GM21786 (cell line): ENCODE measurements at regions not wholly inside any gene's neighbourhood (a gene's known extent, or its start where the extent isn't known, plus 50 kb on each side); places are given as distances from the start of the nearest gene placed in this dataset.

Experiments used
- ATAC-seq: cut with Tn5 transposase; IDR thresholded peaks from one replicate; pipeline ENCODE4 v1.9.1; 2021; ENCODE audit not compliant: unreplicated experiment

DNA sequence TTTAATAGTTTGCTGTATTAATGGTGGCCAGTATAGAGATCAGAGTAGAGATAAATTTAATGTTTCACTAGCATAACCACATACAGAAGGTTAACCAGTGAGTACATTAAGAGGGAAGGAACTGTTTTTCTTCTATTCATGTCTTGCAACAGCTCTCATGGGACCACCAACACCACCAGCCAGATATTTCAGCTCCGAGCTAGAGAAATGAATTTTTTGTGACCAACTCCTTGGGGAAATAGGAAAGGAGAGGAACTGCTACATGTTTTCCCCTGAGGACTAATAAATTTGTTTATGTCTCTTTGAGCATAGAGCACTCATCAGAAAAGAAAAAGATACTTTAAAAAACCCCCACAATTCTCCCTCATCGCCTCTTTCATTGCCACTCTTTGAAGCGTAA, 247.5 kb downstream of the MBNL1 start:
- no peak for ATAC-seq

DNA sequence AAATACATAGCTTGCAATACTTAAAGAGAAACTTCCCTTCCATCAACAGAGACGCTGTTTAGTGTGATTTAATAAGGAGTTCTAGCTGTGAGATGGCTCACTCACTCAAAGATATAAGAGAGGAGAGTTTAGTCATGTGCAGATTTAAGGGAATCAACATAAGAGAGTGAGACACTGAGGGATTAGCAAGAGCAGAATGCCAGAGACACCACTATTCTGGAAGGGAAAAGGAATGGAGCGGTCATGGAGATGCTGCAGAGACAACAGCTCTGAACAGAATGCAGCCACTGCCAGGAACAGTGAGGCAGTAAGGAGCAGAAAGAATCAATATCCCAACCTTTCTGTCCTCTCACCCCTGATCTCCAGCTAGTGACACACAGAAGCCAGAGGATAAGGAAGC, 248.8 kb downstream of the MBNL1 start:
- ATAC-seq: no peak

DNA sequence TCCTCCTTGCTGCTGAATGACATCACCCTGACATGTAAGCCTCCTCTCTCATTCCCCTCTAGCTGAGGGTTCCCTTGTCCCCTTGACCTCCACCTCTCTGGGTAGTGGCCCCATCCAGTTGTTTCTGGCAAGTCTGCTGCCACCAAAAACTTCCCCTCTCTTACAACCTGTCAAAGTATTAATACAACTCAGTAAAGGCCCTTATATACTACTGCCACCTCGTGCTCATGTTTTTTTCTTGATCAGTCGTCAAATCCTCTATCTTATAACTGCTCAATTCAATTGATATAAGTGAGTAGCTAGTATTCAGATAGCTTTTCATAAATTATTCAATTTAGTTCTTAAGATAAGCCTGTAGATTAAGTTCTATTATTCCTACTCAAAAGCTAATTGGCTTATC, 249.6 kb downstream of the MBNL1 start:
- ATAC-seq: peak; percentile 38

DNA sequence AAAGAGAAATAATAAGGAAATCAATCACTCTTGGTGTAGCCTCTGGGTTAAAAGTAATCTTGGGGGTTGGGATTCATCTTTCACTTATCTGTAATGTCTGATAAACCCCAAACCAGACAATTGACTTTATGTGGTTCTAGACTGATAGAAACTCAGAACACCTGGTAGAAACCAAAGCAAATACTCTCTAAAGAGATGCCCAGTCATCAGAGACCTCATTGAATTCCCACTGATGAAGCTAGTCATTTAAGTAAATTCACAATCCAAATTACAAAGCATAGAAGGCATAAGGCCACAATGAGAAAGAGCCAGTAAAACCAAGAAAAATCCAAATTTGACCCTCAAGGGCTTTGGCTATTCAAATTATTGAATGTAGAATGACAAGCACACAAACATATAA, 250.6 kb downstream of the MBNL1 start:
- ATAC-seq: peak; percentile 57

DNA sequence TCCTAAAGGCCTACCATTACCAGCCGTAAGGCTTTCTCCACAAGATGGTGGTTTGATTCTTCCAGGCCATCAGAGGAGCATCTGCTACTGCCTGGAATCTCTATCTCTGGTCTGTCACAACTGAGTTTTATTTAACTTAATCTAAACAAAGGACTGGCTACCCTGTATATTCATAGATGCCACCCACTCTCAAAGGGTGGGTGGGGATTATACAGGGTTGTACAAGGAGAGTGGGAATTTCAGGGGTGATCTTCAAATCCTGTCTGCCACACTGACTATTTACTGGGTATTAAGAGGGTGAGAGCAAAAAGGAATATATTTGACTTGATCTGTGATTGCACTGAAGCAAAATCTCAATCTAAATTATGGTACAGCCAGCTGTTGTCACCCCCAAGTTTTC, 253.3 kb downstream of the MBNL1 start:
- ATAC-seq: no peak

DNA sequence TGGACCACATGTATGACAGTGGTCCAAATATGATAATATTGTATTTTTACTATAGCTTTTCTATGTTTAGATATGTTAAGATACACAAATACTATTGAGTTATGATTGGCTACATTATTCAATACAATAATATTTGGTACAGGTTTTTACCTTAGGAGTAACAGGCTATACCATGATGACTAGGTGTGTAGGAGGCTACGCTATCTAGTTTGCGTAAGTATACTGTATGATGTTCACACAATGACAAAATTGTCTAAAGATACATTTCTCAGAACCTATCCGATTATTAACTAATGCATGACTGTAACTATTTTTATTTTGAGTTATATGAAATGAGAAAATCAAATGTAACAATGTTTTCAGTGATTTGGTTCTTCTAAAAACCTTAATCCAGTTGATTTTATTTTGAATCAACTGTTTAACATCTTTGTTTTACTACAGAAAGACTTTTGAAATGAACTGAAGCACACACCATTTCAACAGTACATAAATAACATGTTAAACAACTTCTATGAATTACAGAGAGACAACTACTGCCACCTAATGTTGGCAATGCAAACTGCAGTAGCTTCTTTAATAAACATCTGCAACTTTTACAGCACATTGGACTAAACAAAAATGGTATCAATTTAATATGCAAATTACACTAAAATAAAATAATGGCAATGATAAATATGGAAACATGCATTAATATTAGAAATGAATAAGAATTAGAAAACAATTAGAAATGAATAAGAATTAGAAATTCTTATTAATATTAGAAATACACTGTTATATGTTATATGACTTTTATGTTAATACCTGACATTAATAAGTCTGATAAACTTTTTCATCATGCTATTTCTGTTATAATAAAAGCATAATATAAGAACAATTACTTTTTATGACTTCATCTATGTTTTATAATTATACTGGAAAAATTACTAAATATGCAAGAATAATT, 255.7 kb downstream of the MBNL1 start:
- ATAC-seq: peak; percentile 58

DNA sequence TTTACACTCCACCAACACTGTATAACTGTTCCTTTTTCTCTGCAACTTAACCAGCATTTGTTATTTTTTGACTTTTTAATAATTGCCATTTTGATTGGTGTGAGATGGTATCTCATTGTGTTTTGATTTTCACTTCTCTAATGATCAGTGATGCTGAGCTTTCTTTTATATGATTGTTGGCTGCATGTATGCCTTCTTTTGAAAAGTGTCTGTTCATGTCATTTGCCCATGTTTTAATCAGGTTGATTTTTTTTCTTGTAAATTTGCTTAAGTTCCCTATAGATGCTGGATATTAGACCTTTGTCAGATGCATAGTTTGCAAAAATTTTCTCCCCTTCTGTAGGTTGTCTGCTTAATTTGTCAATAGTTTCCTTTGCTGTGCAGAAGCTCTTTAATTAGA, 263.0 kb downstream of the MBNL1 start:
- ATAC-seq: no peak

DNA sequence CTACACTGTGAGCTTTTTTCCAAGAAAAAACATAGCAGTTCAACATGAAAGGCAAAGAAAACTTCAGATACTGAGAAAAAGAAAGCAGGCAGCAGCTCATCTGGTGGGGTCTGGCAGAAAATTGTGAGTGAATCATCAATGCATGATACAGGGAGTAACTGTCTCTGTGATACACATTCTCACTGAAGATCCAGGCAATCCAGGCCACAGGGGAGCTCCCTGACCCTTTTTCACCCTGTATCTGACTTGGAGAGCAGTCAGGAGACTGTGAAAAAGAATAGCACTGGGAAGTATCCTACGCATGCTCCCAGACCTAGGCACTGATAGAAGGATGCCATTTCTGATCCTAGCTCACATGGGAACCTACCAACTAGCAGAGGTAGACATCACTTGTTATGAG, 269.8 kb downstream of the MBNL1 start:
- no peak for ATAC-seq

DNA sequence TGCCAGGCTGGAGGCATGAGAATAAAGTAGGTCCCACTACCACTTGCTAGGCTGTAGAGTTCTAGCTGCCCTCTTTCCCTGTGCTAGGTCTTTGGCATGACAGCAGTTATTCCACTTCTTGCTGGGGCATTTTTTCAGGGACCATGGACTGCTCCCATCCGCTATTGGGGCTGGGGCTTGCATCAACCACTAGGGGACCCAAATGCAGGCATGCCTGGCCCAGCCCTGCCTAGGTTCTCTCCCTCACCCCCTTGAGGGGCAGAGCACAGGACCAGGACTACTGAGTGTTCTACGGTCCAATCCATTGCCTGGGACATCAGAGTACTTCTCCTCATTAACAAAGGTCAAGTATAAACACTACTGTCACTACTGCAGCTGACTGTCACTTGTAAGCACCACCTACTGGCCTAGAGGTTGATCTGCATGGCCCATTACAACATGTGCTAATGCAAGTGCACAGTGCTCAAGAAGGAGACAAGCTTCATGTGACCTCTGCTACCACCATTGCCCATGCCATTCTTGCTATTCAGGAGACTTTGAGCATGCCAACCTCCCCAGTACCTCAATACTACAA, 270.5 kb downstream of the MBNL1 start:
- ATAC-seq: peak; percentile 52

DNA sequence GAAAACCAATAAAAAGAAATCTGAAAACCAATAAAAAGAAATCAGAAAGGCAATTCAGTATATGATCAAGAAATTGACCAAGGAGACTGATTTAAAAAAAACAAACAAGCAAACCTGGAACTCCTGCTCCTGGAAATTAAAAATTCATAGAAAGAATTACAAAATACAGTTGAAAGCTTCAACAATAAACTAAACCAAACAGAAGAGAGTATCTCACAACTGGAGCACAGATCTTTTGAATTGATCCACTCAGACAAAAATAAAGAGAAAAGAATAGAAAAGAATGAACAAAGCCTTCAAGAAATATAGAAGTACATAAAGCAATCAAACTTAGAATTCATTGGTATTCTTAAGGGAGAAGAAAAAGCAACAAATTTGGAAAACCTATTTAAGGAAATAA, 271.4 kb downstream of the MBNL1 start:
- ATAC-seq: no peak

DNA sequence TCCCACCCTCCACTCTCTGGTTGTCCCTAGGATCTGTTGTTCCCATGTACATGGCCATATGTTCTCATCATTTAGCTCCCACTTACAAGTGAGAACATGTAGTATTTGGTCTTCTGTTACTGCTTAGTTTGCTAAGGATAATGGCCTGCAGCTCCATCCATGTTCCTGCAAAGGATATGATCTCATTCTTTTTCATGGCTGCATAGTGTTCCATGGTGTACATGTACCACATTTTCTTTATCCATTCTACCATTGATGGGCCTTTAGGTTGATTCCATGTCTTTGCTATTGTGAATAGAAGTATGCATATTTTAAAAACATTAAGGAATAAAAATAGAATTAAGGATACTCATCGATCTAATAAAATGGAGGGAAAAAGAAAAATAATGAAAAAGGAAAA, 278.4 kb downstream of the MBNL1 start:
- ATAC-seq: no peak

DNA sequence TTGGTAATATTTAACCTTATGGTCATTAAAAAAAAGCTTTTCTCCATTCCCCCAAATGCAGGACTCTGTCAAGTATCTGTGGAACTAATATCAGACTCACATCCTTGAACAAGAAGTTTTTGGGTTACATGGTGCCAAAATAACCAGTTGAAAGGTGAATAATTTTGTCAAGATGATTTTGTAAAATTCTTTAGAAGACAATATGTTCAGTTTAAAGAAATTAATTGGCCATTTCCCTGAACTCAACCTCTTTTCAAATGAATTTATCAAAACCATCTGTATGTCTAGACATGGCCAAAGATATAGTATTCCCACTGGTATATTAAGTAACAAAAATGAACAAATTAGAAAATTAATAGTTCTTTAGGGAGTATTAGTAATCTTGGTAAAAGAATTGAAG, 280.5 kb downstream of the MBNL1 start:
- no peak for ATAC-seq

DNA sequence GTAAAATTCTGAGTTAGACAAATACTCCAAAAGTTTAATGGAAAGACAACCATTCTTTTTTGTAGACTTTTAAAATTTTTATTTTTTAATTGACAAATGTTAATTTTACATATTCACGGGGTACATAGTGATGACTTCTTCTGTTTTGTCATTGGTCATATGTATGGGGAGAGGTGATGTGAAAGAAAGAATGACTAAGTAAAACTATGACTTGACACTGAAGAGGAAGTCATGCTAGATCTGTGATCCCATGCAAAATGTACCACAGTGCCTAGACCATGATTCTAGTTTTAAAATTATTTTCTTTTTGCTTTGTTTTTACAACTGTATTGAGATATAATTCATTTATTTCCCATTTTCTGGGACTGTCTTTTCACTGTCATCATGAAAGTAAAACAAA, 281.6 kb downstream of the MBNL1 start:
- peak; percentile 48 for ATAC-seq

DNA sequence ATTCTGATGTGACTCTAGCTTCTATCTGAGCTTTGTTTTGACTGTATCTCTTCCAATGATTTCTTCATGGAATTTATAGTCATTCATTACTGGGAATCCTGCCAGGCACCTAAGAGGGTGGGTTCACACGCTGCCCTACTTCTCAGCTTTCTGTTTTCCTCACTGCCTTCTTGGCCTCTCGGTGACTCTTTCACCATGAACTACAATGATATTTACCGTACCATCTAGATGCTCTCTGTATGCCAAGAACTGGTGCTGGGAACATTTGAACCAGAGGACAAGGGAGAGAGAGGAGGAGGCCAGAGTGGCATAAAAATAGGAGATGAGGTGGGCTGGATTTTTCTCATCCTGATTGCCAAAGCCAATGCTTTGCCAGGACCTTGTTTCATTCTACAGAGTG, 280.0 kb upstream of the P2RY1 start:
- no peak for ATAC-seq

DNA sequence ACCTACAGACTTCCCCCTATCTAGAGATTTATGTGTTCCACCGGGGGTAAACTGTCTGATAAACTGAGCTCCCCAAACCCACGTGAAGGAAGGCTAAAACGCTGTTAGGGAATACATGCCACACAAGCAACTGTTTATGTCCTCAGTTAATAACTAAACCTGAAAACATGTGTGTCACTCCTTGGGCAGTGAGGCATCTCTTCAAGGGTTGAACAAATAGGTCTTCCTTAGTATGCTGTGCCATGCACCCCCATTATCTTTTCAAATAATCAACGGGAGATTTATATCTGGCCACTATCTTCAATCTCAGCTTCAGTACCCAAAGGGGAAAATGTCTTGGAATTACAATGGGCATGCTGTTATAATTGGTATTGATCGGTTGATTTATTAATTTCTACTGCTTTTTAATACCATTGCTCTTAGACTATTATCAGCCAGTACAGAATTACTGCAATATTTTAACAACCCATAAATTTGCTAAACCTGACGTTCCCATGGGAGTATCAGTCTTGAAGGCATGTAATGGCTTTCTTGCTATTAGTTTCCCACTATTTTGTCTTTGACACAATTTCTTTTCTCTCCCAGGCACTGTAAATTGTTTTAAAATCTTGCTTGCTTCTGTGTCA, 279.2 kb upstream of the P2RY1 start:
- no peak for ATAC-seq

DNA sequence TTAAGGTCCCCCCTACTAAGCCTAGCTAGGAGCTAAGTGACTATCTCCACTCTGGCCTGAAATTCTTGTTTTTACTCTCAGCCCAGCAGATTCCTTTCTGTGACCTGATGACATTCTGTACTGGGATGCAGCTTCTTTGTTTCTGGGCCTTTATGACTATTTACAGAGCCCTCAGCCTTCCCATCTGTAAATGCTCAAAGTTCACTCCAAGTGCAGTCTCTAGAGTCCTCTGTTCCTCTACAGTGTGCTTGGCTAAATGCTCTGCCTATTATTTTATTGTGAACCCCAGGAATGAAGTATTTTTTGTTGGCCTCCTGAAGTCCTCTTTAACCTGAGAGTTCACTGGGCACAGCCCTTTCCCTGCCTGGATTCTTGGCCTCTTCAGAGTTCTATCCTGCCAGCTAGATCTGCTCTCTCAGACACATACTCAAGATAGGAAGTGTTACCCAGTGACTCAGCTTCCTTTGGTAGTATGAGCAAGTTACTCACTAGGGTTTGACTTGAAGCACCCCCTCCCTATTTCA, 278.1 kb upstream of the P2RY1 start:
- ATAC-seq: peak; percentile 76

DNA sequence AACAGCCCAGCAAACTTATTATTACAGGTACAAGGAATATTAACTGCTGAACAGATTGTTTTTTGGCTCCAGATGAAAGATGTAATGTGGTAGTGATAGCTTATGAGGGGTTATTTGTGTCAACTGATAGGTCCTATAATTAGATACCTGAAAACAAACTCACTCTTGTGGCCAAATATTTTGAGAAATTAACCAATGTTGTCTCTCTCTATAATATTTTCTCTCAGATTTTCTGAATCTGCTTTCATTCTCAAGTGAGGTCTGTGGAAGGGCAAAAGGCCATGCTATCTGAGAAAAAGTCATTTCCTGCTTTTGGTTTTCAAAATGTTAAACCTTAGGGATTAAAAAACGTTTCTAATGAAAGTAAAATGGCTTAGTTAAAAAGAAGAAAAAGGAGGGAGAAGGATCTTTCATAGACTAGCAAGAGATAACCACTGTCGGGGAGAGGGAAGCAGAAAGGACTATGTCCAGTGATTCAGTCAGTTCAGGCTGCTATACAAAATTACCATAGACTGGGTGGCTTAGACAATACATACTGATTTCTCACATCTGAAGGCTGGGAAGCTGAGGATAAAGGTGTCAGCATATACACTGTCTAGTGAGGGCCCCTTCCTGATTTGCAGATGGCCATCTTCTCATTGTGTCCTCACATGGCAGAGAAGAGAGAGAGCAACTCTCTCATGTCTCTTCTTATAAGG, 277.5 kb upstream of the P2RY1 start:
- ATAC-seq: peak; percentile 76

DNA sequence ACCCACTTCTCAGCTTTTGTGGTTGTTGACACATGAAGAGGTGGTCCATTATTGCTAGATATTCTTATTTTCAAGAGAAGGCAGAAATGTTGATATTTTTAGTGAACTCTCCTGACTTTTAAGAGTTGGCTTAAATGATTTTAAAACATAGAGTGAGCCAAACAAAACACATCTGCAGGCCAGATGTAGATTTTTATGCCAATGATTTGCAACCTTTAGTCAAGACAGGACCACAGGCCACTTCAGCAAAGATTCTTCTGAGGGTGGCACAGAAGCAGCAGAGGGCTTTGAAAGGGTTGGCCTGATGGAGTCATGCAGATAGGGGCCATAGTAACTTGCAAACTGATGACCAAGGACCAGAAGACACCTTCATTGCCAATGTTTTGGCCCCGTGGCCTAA, 276.5 kb upstream of the P2RY1 start:
- no peak for ATAC-seq

DNA sequence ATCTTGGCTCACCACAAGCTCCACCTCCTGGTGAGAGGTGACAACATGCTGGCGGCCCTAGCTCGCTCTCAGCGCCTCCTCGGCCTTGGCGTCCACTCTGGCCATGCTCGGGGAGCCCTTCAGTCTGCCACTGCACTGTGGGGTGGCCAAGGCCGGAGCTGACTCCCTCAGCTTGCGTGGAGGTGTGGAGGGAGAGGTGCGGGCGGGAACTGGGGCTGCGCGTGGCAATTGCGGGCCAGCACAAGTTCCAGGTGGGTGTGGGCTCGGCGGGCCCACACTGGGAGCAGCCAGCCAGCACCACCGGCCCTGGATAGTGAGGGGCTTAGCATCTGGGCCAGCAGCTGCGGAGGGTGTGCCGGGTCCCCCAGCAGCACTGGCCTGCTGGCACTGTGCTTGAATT, 275.7 kb upstream of the P2RY1 start:
- ATAC-seq: no peak

DNA sequence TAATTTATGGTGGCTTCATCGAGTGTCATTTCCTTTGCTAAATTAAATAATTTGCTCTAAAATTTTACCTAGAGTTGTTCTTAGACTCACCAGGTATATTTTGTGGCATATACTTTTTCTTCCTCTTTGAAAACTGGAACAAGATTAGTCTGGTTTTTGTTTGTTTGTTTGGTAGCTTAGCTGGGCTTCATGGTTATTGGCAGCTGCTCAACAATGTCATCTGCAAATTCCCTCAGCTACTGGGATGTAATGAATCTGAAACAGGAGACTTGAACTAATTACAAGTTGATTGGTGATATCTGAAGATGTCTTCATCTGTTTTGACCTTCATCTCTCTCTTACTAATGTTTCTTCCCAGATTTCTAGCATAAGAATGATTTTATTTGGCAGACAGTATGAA, 270.5 kb upstream of the P2RY1 start:
- no peak for ATAC-seq

DNA sequence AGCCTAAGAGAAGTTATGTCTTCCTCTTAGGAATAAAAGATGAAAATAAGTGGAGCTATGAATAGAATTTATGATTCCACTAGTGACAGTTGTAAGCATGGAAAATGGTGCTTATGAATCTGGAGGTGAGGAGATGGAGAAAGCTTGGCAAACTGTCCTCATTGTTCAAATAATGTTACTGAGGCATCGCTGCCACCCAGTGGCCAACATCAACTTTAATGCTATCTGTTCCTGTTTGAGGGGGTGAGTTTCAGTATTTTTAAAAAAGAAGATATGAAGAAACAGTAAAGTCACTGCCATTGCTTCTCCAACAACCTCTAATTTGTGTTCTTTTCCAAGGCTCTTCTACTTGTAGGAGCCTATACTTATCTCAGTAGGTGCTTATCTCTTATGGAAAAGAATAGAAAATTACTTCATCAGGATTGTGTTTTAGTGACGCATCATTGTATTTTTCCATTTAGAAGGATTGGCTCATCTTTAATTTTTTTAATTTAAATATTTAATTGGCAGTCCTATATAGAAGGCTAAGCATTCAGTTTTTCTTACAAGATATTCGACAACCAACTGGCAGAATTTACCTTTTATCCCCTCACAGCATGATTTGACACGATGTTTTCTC, 260.4 kb upstream of the P2RY1 start:
- ATAC-seq: peak; percentile 86
